H1 (cell line): ENCODE measurements at regions not wholly inside any gene's neighbourhood (a gene's known extent, or its start where the extent isn't known, plus 50 kb on each side); places are given as distances from the start of the nearest gene placed in this dataset.

Source experiments
- CTCF ChIA-PET: fragments of 300-600 bp; sonication (Branson Sonifier 250); formaldehyde crosslinking; loops from one replicate; lab custom pipeline; 2021; ENCODE audit not compliant: partially characterized antibody; lab: Charles Lee
- POLR2A ChIA-PET: fragments of 300-600 bp; sonication (Branson Sonifier 250); formaldehyde crosslinking; loops from one replicate; lab custom pipeline; 2021; ENCODE audit warnings: inconsistent platforms; ENCODE audit not compliant: partially characterized antibody; lab: Charles Lee
- DNase-seq, 2 experiments: peaks; one replicate each; pipeline versions ENCODE4 v3.0.0 to v3.0.0-alpha.2; 2010 to 2022; ENCODE audit warnings: low spot score in 2 of 2, low read depth in 1 of 2, mixed read lengths in 1 of 2
- FAIRE-seq: peaks from 2 replicates; lab custom pipeline; 2011; peaks lifted over from hg19 to GRCh38; lab: Jason Lieb, UNC
- H2AFZ ChIP-seq: 2 replicates; pipeline ENCODE4 v1.8.1; 2012; ENCODE audit warnings: low read length, inconsistent platforms
- H2AK5ac ChIP-seq: 2 replicates; pipeline ENCODE4 v1.6.1; 2013; ENCODE audit warnings: low read depth, low read length
- H2BK120ac ChIP-seq: replicated peaks from 2 replicates; pipeline ENCODE3; 2013; ENCODE audit warnings: low read depth, low read length, inconsistent platforms
- H2BK12ac ChIP-seq: 2 replicates; pipeline ENCODE4 v1.6.1; 2013; ENCODE audit warnings: low read depth, low read length
- H2BK15ac ChIP-seq: 2 replicates; pipeline ENCODE4 v1.6.1; 2013; ENCODE audit warnings: low read length
- H2BK20ac ChIP-seq: 2 replicates; pipeline ENCODE4 v1.6.1; 2013; ENCODE audit warnings: low read length
- H2BK5ac ChIP-seq: 2 replicates; pipeline ENCODE4 v1.6.1; 2013; ENCODE audit warnings: low read depth, low read length
- H3K14ac ChIP-seq: 2 replicates; pipeline ENCODE4 v1.6.1; 2013; ENCODE audit warnings: inconsistent platforms; ENCODE audit not compliant: insufficient read length
- H3K18ac ChIP-seq: 2 replicates; pipeline ENCODE4 v1.6.1; 2013; ENCODE audit warnings: low read length; ENCODE audit errors: extremely low read depth
- H3K23ac ChIP-seq: 2 replicates; pipeline ENCODE4 v1.6.1; 2013; ENCODE audit warnings: inconsistent platforms; ENCODE audit not compliant: insufficient read length
- H3K23me2 ChIP-seq: 2 replicates; pipeline ENCODE4 v1.6.1; 2013; ENCODE audit warnings: low read depth, low read length
- H3K27ac ChIP-seq: 2 replicates; pipeline ENCODE4 v1.6.1; 2011; ENCODE audit warnings: low read depth, low read length, inconsistent platforms
- H3K27me3 ChIP-seq, 4 experiments: replicated peaks in 1 of 4; 1 replicate in 1 of 4; 2 replicates in 3 of 4; pipeline versions ENCODE4 v1.6.1 to v1.8.1; 2011 to 2013; ENCODE audit warnings: low read length in 3 of 4, mild to moderate bottlenecking in 3 of 4, inconsistent platforms in 2 of 4, mixed read lengths in 2 of 4, moderate library complexity in 1 of 4; ENCODE audit not compliant: control insufficient read depth in 3 of 4, insufficient read depth in 3 of 4; ENCODE audit errors: extremely low read depth in 1 of 4
- H3K36me3 ChIP-seq, 4 experiments: 2 replicates each; pipeline versions ENCODE4 v1.6.1 to v1.8.1; 2011 to 2013; ENCODE audit warnings: mild to moderate bottlenecking in 4 of 4, low read length in 3 of 4, moderate library complexity in 2 of 4, control low read depth in 1 of 4, inconsistent platforms in 1 of 4; ENCODE audit not compliant: insufficient read depth in 4 of 4, control insufficient read depth in 2 of 4
- H3K4ac ChIP-seq: replicated peaks from 2 replicates; pipeline ENCODE3; 2013; ENCODE audit warnings: low read length, low read depth, mixed read lengths, inconsistent platforms; ENCODE audit not compliant: insufficient read length
- H3K4me1 ChIP-seq, 4 experiments: replicated peaks in 1 of 4; 1 replicate in 1 of 4; 2 replicates in 3 of 4; pipeline versions ENCODE4 v1.6.1 to v1.8.1; 2011 to 2013; ENCODE audit warnings: low read length in 3 of 4, inconsistent platforms in 2 of 4, mixed read lengths in 1 of 4; ENCODE audit not compliant: insufficient read depth in 4 of 4, control insufficient read depth in 3 of 4
- H3K4me2 ChIP-seq, 2 experiments: 2 replicates each; pipeline versions ENCODE4 v1.6.1 to v1.8.1; 2011 to 2013; ENCODE audit warnings: low read depth in 2 of 2, low read length in 2 of 2, control low read depth in 1 of 2, inconsistent platforms in 1 of 2, mild to moderate bottlenecking in 1 of 2; ENCODE audit not compliant: insufficient read depth in 1 of 2
- H3K4me3 ChIP-seq, 4 experiments: fragments of 200-600, 300-600 bp in 1 of 4; sonication (generic), shearing (Covaris generic), sonication (Bioruptor Twin) in 1 of 4; 2 replicates each; pipeline versions ENCODE4 v1.5.1 to v1.8.1; 2011 to 2016; ENCODE audit warnings: low read length in 4 of 4, low read depth in 3 of 4, control low read depth in 2 of 4, inconsistent platforms in 2 of 4, mild to moderate bottlenecking in 2 of 4, mixed read lengths in 1 of 4, moderate library complexity in 1 of 4; ENCODE audit not compliant: insufficient read depth in 2 of 4; ENCODE audit errors: extremely low read depth in 1 of 4
- H3K56ac ChIP-seq: replicated peaks from 2 replicates; pipeline ENCODE3; 2013; ENCODE audit warnings: low read depth, mild to moderate bottlenecking, mixed read lengths, low read length, inconsistent platforms; ENCODE audit not compliant: insufficient read length
- H3K79me1 ChIP-seq: 2 replicates; pipeline ENCODE4 v1.6.1; 2013; ENCODE audit warnings: low read depth, low read length, control low read depth
- H3K79me2 ChIP-seq, 2 experiments: 2 replicates each; pipeline versions ENCODE4 v1.6.1 to v1.8.1; 2012 to 2013; ENCODE audit warnings: low read length in 2 of 2, mild to moderate bottlenecking in 2 of 2, inconsistent platforms in 1 of 2; ENCODE audit not compliant: insufficient read depth in 2 of 2, control insufficient read depth in 1 of 2
- H3K9ac ChIP-seq, 4 experiments: replicated peaks in 1 of 4; 1 replicate in 1 of 4; 2 replicates in 3 of 4; pipeline versions ENCODE4 v1.6.1 to v1.8.1; 2011 to 2013; ENCODE audit warnings: low read depth in 3 of 4, low read length in 3 of 4, control low read depth in 2 of 4, mild to moderate bottlenecking in 2 of 4, moderate library complexity in 2 of 4, inconsistent platforms in 1 of 4; ENCODE audit errors: extremely low read depth in 1 of 4
- H3K9me3 ChIP-seq, 2 experiments: 2 replicates each; pipeline versions ENCODE4 v1.6.1 to v1.8.1; 2012 to 2013; ENCODE audit warnings: mild to moderate bottlenecking in 2 of 2, moderate library complexity in 2 of 2, control low read depth in 1 of 2, inconsistent platforms in 1 of 2, low read depth in 1 of 2, low read length in 1 of 2, mixed read lengths in 1 of 2; ENCODE audit not compliant: insufficient read depth in 2 of 2
- H4K20me1 ChIP-seq, 2 experiments: replicated peaks in 1 of 2; 2 replicates each; pipeline versions ENCODE3 to v1.8.1; 2011 to 2013; ENCODE audit warnings: inconsistent platforms in 2 of 2, low read length in 2 of 2, mild to moderate bottlenecking in 1 of 2; ENCODE audit not compliant: insufficient read depth in 2 of 2, control insufficient read depth in 1 of 2
- H4K5ac ChIP-seq: 2 replicates; pipeline ENCODE4 v1.6.1; 2013; ENCODE audit warnings: low read length, low read depth, mixed read lengths, inconsistent platforms; ENCODE audit not compliant: insufficient read length
- H4K8ac ChIP-seq: 2 replicates; pipeline ENCODE4 v1.8.0; 2013; ENCODE audit warnings: mild to moderate bottlenecking, moderate library complexity, low read length, inconsistent platforms; ENCODE audit not compliant: insufficient read depth; ENCODE audit errors: extremely low read depth
- H4K91ac ChIP-seq: replicated peaks from 2 replicates; pipeline ENCODE3; 2013; ENCODE audit warnings: low read length, mixed read lengths, inconsistent platforms; ENCODE audit not compliant: insufficient read length
- EZH2 ChIP-seq: fragments of 200-600 bp; sonication (generic); IDR thresholded peaks from 2 replicates; pipeline ENCODE4 v1.7.1; 2012; ENCODE audit warnings: low read depth, mild to moderate bottlenecking, moderate library complexity, low read length, inconsistent platforms; ENCODE audit not compliant: severe bottlenecking
- FOSL1 ChIP-seq: IDR thresholded peaks from 2 replicates; pipeline ENCODE4 v1.6.1; 2011; ENCODE audit warnings: mild to moderate bottlenecking, low read depth, low read length, moderate library complexity; ENCODE audit not compliant: insufficient read depth
- HDAC6 ChIP-seq: IDR thresholded peaks from one replicate; pipeline ENCODE4 v1.7.1; 2012; ENCODE audit warnings: low read depth, mild to moderate bottlenecking, inconsistent platforms, low read length, moderate library complexity
- KDM4A ChIP-seq: IDR thresholded peaks from one replicate; pipeline ENCODE4 v1.7.1; 2012; ENCODE audit warnings: low read depth, mild to moderate bottlenecking, moderate library complexity, low read length, inconsistent platforms; ENCODE audit not compliant: severe bottlenecking
- RXRA ChIP-seq: IDR thresholded peaks from 2 replicates; pipeline ENCODE4 v1.6.1; 2011; ENCODE audit warnings: low read depth, mild to moderate bottlenecking, low read length, moderate library complexity; ENCODE audit not compliant: insufficient read depth
- SIX5 ChIP-seq: IDR thresholded peaks from 2 replicates; pipeline ENCODE4 v1.6.1; 2011; ENCODE audit warnings: mild to moderate bottlenecking, low read depth, low read length
- TBP ChIP-seq: IDR thresholded peaks from 2 replicates; pipeline ENCODE4 v1.6.1; 2011; ENCODE audit warnings: low read depth, low read length, improper control_type of control experiment
- WGBS, 2 experiments: shearing (Covaris generic) in 1 of 2; methylation state at CpG; one replicate each; pipeline versions ENCODE4 v1.1.6 to v1.1.7; 2013 to 2015; ENCODE audit warnings: low lambda C conversion rate in 2 of 2, mixed read lengths in 2 of 2, inconsistent platforms in 1 of 2, low coverage in 1 of 2, missing lambda C conversion rate in 1 of 2; ENCODE audit not compliant: insufficient replicate concordance in 2 of 2, insufficient coverage in 1 of 2, insufficient read length in 1 of 2; ENCODE audit errors: extremely low coverage in 1 of 2, missing lambda C conversion rate in 1 of 2; 5-methylcytosine and 5-hydroxymethylcytosine counted together

DNA sequence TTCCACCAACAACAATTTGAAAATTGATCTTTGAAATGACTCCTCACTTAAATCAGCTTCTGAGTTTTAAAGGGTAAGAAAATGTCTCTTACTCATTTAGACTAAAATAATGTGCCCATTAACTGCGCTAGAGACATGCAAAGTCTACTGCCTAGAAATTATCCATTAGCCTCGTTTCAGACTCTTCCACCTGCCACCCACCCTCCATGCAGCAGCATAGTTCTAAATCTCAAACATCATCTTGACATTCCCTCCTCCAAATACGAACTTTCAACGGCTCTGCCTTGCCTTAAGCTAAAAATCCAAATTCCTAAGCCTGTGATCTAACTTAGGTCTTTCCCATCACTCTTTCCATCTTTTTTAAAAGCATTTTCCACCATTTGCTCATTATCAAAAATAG, 66.6 kb upstream of the ST8SIA2 start:
- H2BK120ac ChIP-seq: no peak overlapping the region
- POLR2A ChIA-PET: interaction anchor here (1.4 kb wide), 1 partner anchor 9 kb away, joined by 5 read pairs; no protein-coding TSS in a partner anchor
- H3K4me2 ChIP-seq: no peak overlapping the region
- FAIRE-seq (no peak), DNase-seq (no peak)
- H3K4ac ChIP-seq: no peak overlapping the region
- no peak overlapping the region for H3K27ac ChIP-seq
- no peak overlapping the region for H2AFZ ChIP-seq
- H4K91ac ChIP-seq: no peak overlapping the region
- H2AK5ac ChIP-seq: no peak overlapping the region
- H4K8ac ChIP-seq: no peak overlapping the region
- 84% methylated on average over 4 of the region's 4 CpGs; no CpG with 5 or more reads in 1 of the 2 experiments for WGBS, 2 experiments
- no peak overlapping the region for H2BK20ac ChIP-seq
- H3K27me3 ChIP-seq: no peaks in the 10 kb centered on the region; a peak in 1 of 7 replicates
- no peak overlapping the region for H3K18ac ChIP-seq
- H3K23ac ChIP-seq: no peak overlapping the region
- H3K36me3 ChIP-seq: no peaks in the 10 kb centered on the region
- H3K79me2 ChIP-seq: no peaks in the 10 kb centered on the region
- no peak overlapping the region for H2BK15ac ChIP-seq
- no peak overlapping the region for H2BK5ac ChIP-seq
- no peaks in the 10 kb centered on the region for H3K23me2 ChIP-seq
- H3K56ac ChIP-seq: no peak overlapping the region
- H2BK12ac ChIP-seq: no peak overlapping the region
- no peak overlapping the region for H3K9ac ChIP-seq
- CTCF ChIA-PET: interaction anchor here (0.7 to 3.6 kb wide), 12 partner anchors 8 to 525 kb away, joined by 3 to 15 read pairs (median 3); no protein-coding TSS in a partner anchor
- peaks cover 0 to 4% of the 10 kb centered on the region in 2 experiments; a peak in 1 of 4 replicates for H3K9me3 ChIP-seq
- H3K4me1 ChIP-seq: 0 out of 7 replicates have a peak, but pooled peaks cover 0 to 3% (median 0%) of the 10 kb centered on the region in 4 experiments
- no peaks in the 10 kb centered on the region for H3K79me1 ChIP-seq
- H3K14ac ChIP-seq: no peak overlapping the region
- H4K20me1 ChIP-seq: no peaks in the 10 kb centered on the region
- no peak overlapping the region for H3K4me3 ChIP-seq
- H4K5ac ChIP-seq: no peak overlapping the region
- TF ChIP-seq KDM4A (no peak), EZH2 (no peak), SIX5 (no peak), RXRA (no peak), FOSL1 (no peak), HDAC6 (no peak), TBP (no peak)
